ENCODE measurements at regions not wholly inside any gene's neighbourhood (a gene's known extent, or its start where the extent isn't known, plus 50 kb on each side); places are given as distances from the start of the nearest gene placed in this dataset.
"Not testable (repeated sequence)": the region's sequence is repeated elsewhere in the genome, so short reads cannot be mapped to it uniquely, and the experiment has no call there.

GRCh38 chr16:88128556-88128955 is 177.3 kb downstream of the BANP start:
- POLR2A ChIA-PET = no interaction called here
- Mint-ChIP-seq H3K4me1 (no peaks in the 10 kb centered on the region), H3K27me3 (no peaks in the 10 kb centered on the region), H3K9me3 (no peaks in the 10 kb centered on the region), H3K4me3 (no peak overlapping the region), H3K36me3 (no peaks in the 10 kb centered on the region), H3K27ac (no peak overlapping the region)
- DNase-seq (no peak), ATAC-seq (ENCODE audit: low read depth) (no peak)

GRCh38 chr16:88129133-88129532 is 177.9 kb downstream of the BANP start:
- ATAC-seq (ENCODE audit: low read depth); H3K27me3 Mint-ChIP-seq; H3K4me3 Mint-ChIP-seq; DNase-seq; H3K4me1 Mint-ChIP-seq; H3K27ac Mint-ChIP-seq; POLR2A ChIA-PET; H3K9me3 Mint-ChIP-seq; H3K36me3 Mint-ChIP-seq: not testable (repeated sequence)

GRCh38 chr16:88130016-88130415 is 178.8 kb downstream of the BANP start:
- no peak overlapping the region for H3K27ac Mint-ChIP-seq
- no peaks in the 10 kb centered on the region for H3K27me3 Mint-ChIP-seq
- POLR2A ChIA-PET = no interaction called here
- no peaks in the 10 kb centered on the region for H3K36me3 Mint-ChIP-seq
- no peaks in the 10 kb centered on the region for H3K4me1 Mint-ChIP-seq
- ATAC-seq (ENCODE audit: low read depth) = no peak
- no peaks in the 10 kb centered on the region for H3K9me3 Mint-ChIP-seq
- H3K4me3 Mint-ChIP-seq = no peak overlapping the region
- no peak for DNase-seq

GRCh38 chr16:88130681-88131080 is 179.4 kb downstream of the BANP start:
- Mint-ChIP-seq H3K4me1 (no peaks in the 10 kb centered on the region), H3K9me3 (no peaks in the 10 kb centered on the region), H3K4me3 (no peak overlapping the region), H3K36me3 (no peaks in the 10 kb centered on the region), H3K27ac (no peak overlapping the region), H3K27me3 (no peaks in the 10 kb centered on the region)
- POLR2A ChIA-PET = no interaction called here
- ATAC-seq (ENCODE audit: low read depth) (no peak), DNase-seq (no peak)

- DNase-seq = no peak
- Mint-ChIP-seq H3K4me3 (no peak overlapping the region), H3K4me1 (no peaks in the 10 kb centered on the region), H3K36me3 (no peaks in the 10 kb centered on the region), H3K9me3 (no peaks in the 10 kb centered on the region), H3K27ac (no peak overlapping the region), H3K27me3 (no peaks in the 10 kb centered on the region)
- POLR2A ChIA-PET = no interaction called here
- ATAC-seq (ENCODE audit: low read depth) = no peak
Measured at GRCh38 chr16:88131256-88131655, 180.0 kb downstream of the BANP start.

- Mint-ChIP-seq H3K9me3 (no peaks in the 10 kb centered on the region), H3K27me3 (no peaks in the 10 kb centered on the region), H3K27ac (no peak overlapping the region), H3K4me1 (no peaks in the 10 kb centered on the region), H3K4me3 (no peak overlapping the region), H3K36me3 (no peaks in the 10 kb centered on the region)
- POLR2A ChIA-PET = no interaction called here
- DNase-seq = no peak
- no peak for ATAC-seq (ENCODE audit: low read depth)
Measured at GRCh38 chr16:88131966-88132365, 180.7 kb downstream of the BANP start.

- Mint-ChIP-seq H3K4me1 (no peaks in the 10 kb centered on the region), H3K27me3 (no peaks in the 10 kb centered on the region), H3K9me3 (peaks cover 4% of the 10 kb centered on the region), H3K27ac (no peak overlapping the region), H3K4me3 (no peak overlapping the region), H3K36me3 (no peaks in the 10 kb centered on the region)
- DNase-seq = no peak
- no peak for ATAC-seq (ENCODE audit: low read depth)
- POLR2A ChIA-PET = no interaction called here
Measured at GRCh38 chr16:88132836-88133506, 181.7 kb downstream of the BANP start.

- Mint-ChIP-seq H3K4me1 (no peaks in the 10 kb centered on the region), H3K36me3 (no peaks in the 10 kb centered on the region), H3K4me3 (no peak overlapping the region), H3K27me3 (no peaks in the 10 kb centered on the region), H3K27ac (no peak overlapping the region), H3K9me3 (peaks cover 7% of the 10 kb centered on the region)
- ATAC-seq (ENCODE audit: low read depth) = no peak
- POLR2A ChIA-PET = no interaction called here
- no peak for DNase-seq
Measured at GRCh38 chr16:88133507-88133843, 182.2 kb downstream of the BANP start.

- H3K9me3 Mint-ChIP-seq; H3K4me3 Mint-ChIP-seq; POLR2A ChIA-PET; H3K27me3 Mint-ChIP-seq; DNase-seq; ATAC-seq (ENCODE audit: low read depth); H3K27ac Mint-ChIP-seq; H3K4me1 Mint-ChIP-seq; H3K36me3 Mint-ChIP-seq: not testable (repeated sequence)
Measured at GRCh38 chr16:88134172-88134898, 183.1 kb downstream of the BANP start.

- H3K4me1 Mint-ChIP-seq; H3K27me3 Mint-ChIP-seq; POLR2A ChIA-PET; ATAC-seq (ENCODE audit: low read depth); H3K36me3 Mint-ChIP-seq; H3K4me3 Mint-ChIP-seq; H3K27ac Mint-ChIP-seq; H3K9me3 Mint-ChIP-seq; DNase-seq: not testable (repeated sequence)
Measured at GRCh38 chr16:88134899-88135682, 183.9 kb downstream of the BANP start.

- H3K4me1 Mint-ChIP-seq; DNase-seq; POLR2A ChIA-PET; H3K36me3 Mint-ChIP-seq; ATAC-seq (ENCODE audit: low read depth); H3K9me3 Mint-ChIP-seq; H3K27ac Mint-ChIP-seq; H3K4me3 Mint-ChIP-seq; H3K27me3 Mint-ChIP-seq: not testable (repeated sequence)
Measured at GRCh38 chr16:88136211-88136713, 185.0 kb downstream of the BANP start.

GRCh38 chr16:88136939-88137338 is 185.7 kb downstream of the BANP start:
- H3K36me3 Mint-ChIP-seq; POLR2A ChIA-PET; H3K27ac Mint-ChIP-seq; ATAC-seq (ENCODE audit: low read depth); DNase-seq; H3K4me3 Mint-ChIP-seq; H3K9me3 Mint-ChIP-seq; H3K4me1 Mint-ChIP-seq; H3K27me3 Mint-ChIP-seq: not testable (repeated sequence)

GRCh38 chr16:88139141-88139540 is 187.9 kb downstream of the BANP start:
- H3K4me3 Mint-ChIP-seq; POLR2A ChIA-PET; H3K4me1 Mint-ChIP-seq; H3K27me3 Mint-ChIP-seq; H3K36me3 Mint-ChIP-seq; ATAC-seq (ENCODE audit: low read depth); H3K27ac Mint-ChIP-seq; H3K9me3 Mint-ChIP-seq; DNase-seq: not testable (repeated sequence)

- H3K27ac Mint-ChIP-seq; ATAC-seq (ENCODE audit: low read depth); H3K4me1 Mint-ChIP-seq; H3K36me3 Mint-ChIP-seq; POLR2A ChIA-PET; H3K27me3 Mint-ChIP-seq; H3K9me3 Mint-ChIP-seq; DNase-seq; H3K4me3 Mint-ChIP-seq: not testable (repeated sequence)
Measured at GRCh38 chr16:88140195-88140594, 189.0 kb downstream of the BANP start.

All from activated naive CD8-positive, alpha-beta T cell treated with anti-CD3 and anti-CD28 coated beads, Interleukin-2, amount 10 ng/mL, durations not matched to agents 7 days and 5 days (primary cell).